ENCODE measurements at regions not wholly inside any gene's neighbourhood (a gene's known extent, or its start where the extent isn't known, plus 50 kb on each side); places are given as distances from the start of the nearest gene placed in this dataset.

GRCh38 chr10:114726820-114727271, 68.8 kb upstream of the ABLIM1 start (continued):
- TF ChIP-seq RAD21 (IDR thresholded peaks at IDR 0.05 in 1 of 2, conservative IDR thresholded peaks at IDR 0.05 in 1 of 2; ENCODE audit: low read depth in 2 of 2, low read length in 2 of 2): no peak
- TF ChIP-seq CHD2 (IDR thresholded peaks at IDR 0.05; ENCODE audit: low read length): no peak
- TF ChIP-seq SP4 (IDR thresholded peaks at IDR 0.05; ENCODE audit: low read length): no peak
- TF ChIP-seq TCF12 (IDR thresholded peaks at IDR 0.05; ENCODE audit: low read depth, low read length): no peak
- no peak for TF ChIP-seq ZNF274 (IDR thresholded peaks at IDR 0.05; ENCODE audit: borderline replicate concordance, extremely low read depth, low read length)
- no peak for TF ChIP-seq SIX5 (IDR thresholded peaks at IDR 0.05; ENCODE audit: low read depth, low read length)
- no peak for TF ChIP-seq PHF8 (conservative IDR thresholded peaks at IDR 0.05; ENCODE audit: low read depth, low read length)
